Kidney tubule cell (primary cell): ENCODE measurements at regions not wholly inside any gene's neighbourhood (a gene's known extent, or its start where the extent isn't known, plus 50 kb on each side); places are given as distances from the start of the nearest gene placed in this dataset.
A peak's percentile ranks its signal among the peaks of the same experiment; 100 is the strongest.
"Not testable (repeated sequence)": the region's sequence is repeated elsewhere in the genome, so short reads cannot be mapped to it uniquely, and the experiment has no call there.

Experiments used
- DNase-seq: peaks from one replicate; pipeline ENCODE4 v3.0.0-alpha.2; 2018; ENCODE audit warnings: low spot score

DNA sequence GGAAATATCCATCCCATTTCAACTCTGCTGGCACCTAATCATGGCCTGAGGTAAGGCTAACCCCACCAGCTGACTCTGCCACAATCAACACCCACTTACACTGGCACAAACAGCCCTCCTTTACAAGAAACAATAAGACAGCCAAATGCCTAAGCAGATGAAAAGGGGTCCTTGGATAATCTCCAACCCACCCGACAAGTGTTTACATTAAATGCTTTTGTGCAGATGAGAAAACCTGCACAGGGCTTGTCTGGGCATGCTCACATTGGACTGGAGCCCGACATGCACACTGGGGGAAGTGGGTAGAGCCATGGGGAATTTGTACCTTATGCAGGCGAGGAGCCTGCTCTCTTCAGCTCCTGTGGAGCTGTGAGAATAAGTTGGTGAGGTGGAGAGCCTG, 138.9 kb upstream of the ITM2A start:
- DNase-seq: no peak

DNA sequence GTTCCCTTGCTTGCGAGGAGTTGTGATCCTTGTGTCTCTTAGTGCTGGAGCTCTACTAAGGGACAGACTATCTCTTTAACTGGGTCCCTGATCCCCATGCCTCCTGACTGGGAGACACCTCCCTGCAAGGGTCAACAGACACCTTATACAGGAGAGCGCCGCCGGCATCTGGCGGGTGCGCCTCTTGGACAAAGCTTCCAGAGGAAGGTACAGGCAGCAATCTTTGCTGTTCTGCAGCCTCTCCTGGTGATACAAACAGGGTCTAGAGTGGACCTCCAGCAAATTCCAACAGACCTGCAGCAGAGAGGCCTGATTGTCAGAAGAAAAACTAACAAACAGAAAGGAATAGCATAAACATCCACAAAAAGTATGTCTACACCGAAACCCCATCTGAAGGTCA, 115.6 kb upstream of the ITM2A start:
- DNase-seq: no peak

DNA sequence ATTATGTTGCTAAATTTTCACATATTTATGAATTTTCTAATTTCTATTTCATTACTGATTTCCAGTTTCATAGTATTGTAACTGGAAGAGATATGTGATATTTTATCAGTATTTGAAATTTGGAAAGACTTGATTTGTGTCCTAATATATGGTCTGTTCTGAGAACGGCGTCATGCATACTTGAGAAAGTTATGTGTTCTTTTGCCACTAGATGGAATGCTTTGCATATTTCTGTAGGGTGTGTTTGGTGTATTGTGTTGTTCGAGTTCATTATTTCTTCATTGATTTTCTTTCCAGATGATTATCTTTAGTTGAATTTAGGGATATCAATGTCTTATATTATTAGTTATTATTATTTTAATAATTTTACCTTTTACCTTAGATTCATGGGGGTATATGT, 110.6 kb upstream of the ITM2A start:
- peak; percentile 16 for DNase-seq

DNA sequence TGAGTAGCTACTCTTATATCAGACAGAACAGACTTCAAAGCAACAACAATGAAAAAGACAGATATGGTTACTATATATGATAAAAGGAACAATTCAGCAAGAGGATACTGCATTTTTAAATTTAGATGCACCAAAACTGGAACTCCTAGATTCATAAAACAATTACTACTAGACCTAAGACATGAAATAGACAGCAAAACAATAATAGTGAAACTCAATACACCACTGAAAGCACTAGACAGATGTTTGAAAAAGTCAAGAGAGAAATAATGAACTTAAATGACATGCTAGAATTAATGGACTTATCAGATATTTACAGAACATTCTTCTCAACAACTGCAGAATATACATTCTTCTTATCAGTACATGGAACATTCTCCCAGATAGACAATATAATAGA, 99.5 kb upstream of the ITM2A start:
- DNase-seq: no peak

DNA sequence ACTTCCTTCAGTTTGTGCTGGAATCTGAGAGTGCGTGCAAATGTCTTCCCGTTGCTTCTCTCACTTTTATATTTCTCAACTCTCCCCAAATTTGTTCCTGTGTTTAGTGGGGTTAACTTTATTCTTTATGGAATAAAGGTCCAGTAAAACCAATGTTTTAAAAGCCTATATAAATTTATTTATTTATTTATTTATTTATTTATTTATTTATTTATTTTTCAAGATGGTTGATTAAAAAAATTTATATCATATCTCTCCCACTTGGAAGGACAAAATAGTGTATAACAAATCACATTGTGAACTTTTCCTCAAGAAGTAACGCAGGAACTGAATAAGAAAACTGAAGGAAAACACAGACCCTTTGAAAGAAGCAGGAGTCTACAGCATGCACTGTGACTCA, 95.3 kb upstream of the ITM2A start:
- no peak for DNase-seq

DNA sequence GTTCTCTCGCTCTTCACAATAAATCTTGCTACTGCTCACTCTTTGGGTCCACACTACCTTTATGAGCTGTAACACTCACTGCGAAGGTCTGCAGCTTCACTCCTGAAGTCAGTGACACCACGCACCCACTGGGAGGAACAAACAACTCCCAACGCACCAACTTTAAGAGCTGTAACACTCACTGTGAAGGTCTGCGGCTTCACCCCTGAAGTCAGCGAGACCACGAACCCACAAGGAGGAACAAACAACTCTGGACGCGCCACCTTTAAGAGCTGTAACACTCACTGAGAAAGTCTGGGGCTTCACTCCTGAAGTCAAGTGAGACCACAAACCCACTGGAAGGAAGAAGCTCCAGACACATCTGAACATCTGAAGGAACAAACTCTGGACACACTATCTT, 89.5 kb upstream of the ITM2A start:
- not testable (repeated sequence) for DNase-seq

DNA sequence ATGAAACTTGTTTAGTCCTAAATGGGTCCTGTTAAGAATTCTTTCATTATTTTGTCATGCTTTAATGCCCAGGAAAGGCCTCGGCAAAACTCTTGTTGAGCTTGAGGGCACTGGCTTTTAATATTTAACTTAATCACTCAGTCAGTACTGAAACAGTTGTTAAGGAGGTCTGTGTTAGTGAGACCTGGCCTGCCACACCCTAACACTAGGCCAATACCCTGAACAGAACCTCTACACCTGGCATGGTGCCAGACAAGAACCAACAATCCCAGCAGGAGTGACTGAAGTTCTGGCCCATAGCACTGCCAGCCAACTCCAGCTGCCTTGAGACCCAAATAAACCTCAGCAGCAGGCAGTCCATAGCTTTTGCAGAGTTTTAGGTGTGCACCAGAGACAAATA, 85.7 kb upstream of the ITM2A start:
- DNase-seq: peak; percentile 53

DNA sequence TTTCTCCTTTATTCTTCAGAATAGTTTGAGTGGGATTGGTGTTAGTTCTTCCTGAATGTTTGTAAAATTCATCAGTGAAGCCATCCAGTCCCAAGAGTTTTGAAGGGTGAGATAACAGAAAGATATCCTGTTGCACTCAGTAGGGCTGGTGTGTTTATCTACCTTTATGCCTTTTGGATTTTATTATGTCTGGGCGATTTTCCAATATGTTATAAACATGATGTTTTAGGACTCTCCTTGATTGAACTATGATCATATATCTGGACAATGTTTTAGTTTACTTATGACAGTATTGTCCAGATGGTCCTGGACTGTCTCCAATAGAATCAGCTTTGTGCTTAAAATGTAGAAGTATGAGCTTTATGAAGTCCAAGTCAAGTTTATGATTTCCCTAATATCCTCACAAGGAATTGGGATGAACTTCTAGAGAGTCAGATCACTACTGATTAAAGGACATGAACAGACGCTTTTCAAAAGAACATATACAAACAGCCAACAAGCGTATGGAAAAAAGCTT, 77.6 kb upstream of the ITM2A start:
- DNase-seq: no peak

DNA sequence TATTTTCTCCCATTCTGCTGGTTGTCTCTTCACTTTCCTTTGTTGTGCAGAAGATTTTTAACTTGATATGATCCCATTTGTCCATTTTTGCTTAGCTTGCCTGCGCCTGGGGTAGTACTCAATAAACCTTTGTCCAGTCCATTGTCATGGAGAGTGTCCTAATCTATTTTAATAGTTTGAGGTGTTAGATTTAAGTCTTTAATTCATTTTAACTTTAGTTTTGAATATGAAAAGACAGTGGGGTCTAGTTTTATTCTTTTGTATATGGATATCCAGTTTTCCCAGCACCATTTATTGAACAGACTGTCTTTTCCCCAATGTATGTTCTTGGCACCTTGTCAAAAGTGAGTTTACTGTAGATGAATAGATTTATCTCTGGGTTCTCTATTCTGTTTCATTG, 76.0 kb upstream of the ITM2A start:
- DNase-seq: no peak

DNA sequence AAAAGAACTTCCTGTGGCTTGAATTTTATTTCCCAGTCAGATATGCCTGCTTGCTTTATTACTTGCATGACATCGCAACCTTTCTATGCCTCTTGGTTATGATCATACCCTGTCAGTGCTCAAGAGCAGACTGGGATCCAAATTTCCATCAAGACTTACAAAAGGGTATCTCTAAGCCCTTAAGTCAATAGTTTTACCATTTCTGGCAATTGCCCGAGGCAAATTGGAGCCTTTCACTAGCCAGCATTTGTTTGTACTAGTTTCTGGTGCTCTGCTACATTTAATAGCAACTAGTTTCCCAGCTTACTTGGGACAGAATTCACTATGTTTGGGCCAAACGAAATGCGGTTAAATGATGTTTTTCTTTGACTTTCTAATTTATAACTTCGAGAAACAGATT, 73.2 kb upstream of the ITM2A start:
- no peak for DNase-seq
